Suprapubic skin (tissue), 4 donors: ENCODE measurements at regions not wholly inside any gene's neighbourhood (a gene's known extent, or its start where the extent isn't known, plus 50 kb on each side); places are given as distances from the start of the nearest gene placed in this dataset.

Experiments used
- DNase-seq, 2 donors: peaks; one replicate each; pipeline ENCODE4 v3.0.0-alpha.2; 2019; ENCODE audit warnings: low spot score in 2 of 2
- H3K27ac ChIP-seq: fragments of 200-600 bp; sonication (generic); one replicate; pipeline ENCODE4 v1.5.1; 2019
- H3K27me3 ChIP-seq: fragments of 200-600 bp; sonication (generic); one replicate; pipeline ENCODE4 v1.5.1; 2019
- H3K36me3 ChIP-seq: fragments of 200-600 bp; sonication (generic); one replicate; pipeline ENCODE4 v1.5.1; 2019
- H3K4me1 ChIP-seq: fragments of 200-600 bp; sonication (generic); one replicate; pipeline ENCODE4 v1.5.1; 2019
- H3K4me3 ChIP-seq: fragments of 200-600 bp; sonication (generic); one replicate; pipeline ENCODE4 v1.5.1; 2019; ENCODE audit warnings: mild to moderate bottlenecking
- H3K9me3 ChIP-seq: fragments of 200-600 bp; sonication (generic); one replicate; pipeline ENCODE4 v1.5.1; 2019
- CTCF ChIP-seq, 2 donors: fragments of 200-600 bp in 1 of 2; fragments of 450-650 bp in 1 of 2; sonication (generic) in 1 of 2; IDR thresholded peaks; one replicate each; pipeline ENCODE4 v1.5.1; 2016 to 2019; ENCODE audit warnings: antibody characterized with exemption in 2 of 2, mild to moderate bottlenecking in 1 of 2, moderate library complexity in 1 of 2
- EP300 ChIP-seq: sonication (generic); formaldehyde crosslinking; IDR thresholded peaks from one replicate; pipeline ENCODE4 v1.6.1; 2017; ENCODE audit warnings: antibody characterized with exemption
- POLR2A ChIP-seq, 2 donors: fragments of 450-650 bp; IDR thresholded peaks; one replicate each; pipeline ENCODE4 v1.6.1; 2017; ENCODE audit warnings: antibody characterized with exemption in 2 of 2, mild to moderate bottlenecking in 2 of 2, moderate library complexity in 2 of 2
- POLR2AphosphoS5 ChIP-seq, 3 donors: sonication (generic); formaldehyde crosslinking; IDR thresholded peaks; one replicate each; pipeline ENCODE4 v1.6.1; 2017; ENCODE audit warnings: antibody characterized with exemption in 3 of 3
- WGBS: methylation state at CpG from one replicate; pipeline ENCODE4 v1.1.5; 2018; 5-methylcytosine and 5-hydroxymethylcytosine counted together

GRCh38 chr5:3801967-3802366 is 206.3 kb downstream of the IRX1 start:
- no peak for TF ChIP-seq POLR2AphosphoS5 (IDR thresholded peaks at IDR 0.05)
- no peak for TF ChIP-seq POLR2A (IDR thresholded peaks at IDR 0.05)
- no peak for TF ChIP-seq EP300
- no peak for TF ChIP-seq CTCF (IDR thresholded peaks at IDR 0.05)
- Histone ChIP-seq H3K4me1 (no peaks in the 10 kb centered on the region), H3K9me3 (no peaks in the 10 kb centered on the region), H3K36me3 (no peaks in the 10 kb centered on the region), H3K27me3 (no peaks in the 10 kb centered on the region), H3K27ac (no peak overlapping the region), H3K4me3 (no peak overlapping the region)
- 93% methylated on average over 2 of the region's 2 CpGs for WGBS
- no peak for DNase-seq

DNA sequence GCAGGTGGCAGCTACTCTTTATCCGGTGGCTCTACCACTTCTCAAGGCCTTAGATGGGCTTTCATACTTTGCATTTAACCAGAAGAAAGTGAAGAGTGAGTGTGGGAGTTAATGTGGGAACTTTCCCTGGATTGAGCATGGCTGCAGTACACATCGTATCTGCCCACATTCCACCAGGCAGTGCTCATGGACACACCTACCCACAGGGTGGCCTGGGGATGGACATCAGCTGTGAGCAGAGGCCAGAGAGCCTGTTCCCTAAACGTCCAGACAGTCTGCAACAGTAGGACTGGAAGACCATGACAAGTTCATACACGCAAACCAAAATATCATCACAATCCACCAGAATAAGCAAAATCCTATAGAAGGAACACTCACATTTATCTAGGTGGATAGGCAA is 213.8 kb downstream of the IRX1 start:
- TF ChIP-seq POLR2A (IDR thresholded peaks at IDR 0.05), result no peak
- no peak for TF ChIP-seq CTCF (IDR thresholded peaks at IDR 0.05)
- TF ChIP-seq EP300, result no peak
- no peak for TF ChIP-seq POLR2AphosphoS5 (IDR thresholded peaks at IDR 0.05)
- WGBS, result 79% methylated on average over 4 of the region's 4 CpGs
- DNase-seq, result no peak

GRCh38 chr5:3811116-3811515 is 215.5 kb downstream of the IRX1 start:
- Histone ChIP-seq H3K4me1 (no peaks in the 10 kb centered on the region), H3K27me3 (no peaks in the 10 kb centered on the region), H3K27ac (no peak overlapping the region), H3K4me3 (no peak overlapping the region), H3K9me3 (no peaks in the 10 kb centered on the region), H3K36me3 (no peaks in the 10 kb centered on the region)
- 75% methylated on average over 1 of the region's 1 CpG for WGBS
- no peak for DNase-seq
- TF ChIP-seq EP300 (no peak), CTCF (IDR thresholded peaks at IDR 0.05) (no peak), POLR2AphosphoS5 (IDR thresholded peaks at IDR 0.05) (no peak), POLR2A (IDR thresholded peaks at IDR 0.05) (no peak)

More for the DNA sequence above, 213.8 kb downstream of the IRX1 start:
- no peaks in the 10 kb centered on the region for H3K4me1 ChIP-seq
- H3K27ac ChIP-seq, result no peak overlapping the region
- no peaks in the 10 kb centered on the region for H3K9me3 ChIP-seq
- no peak overlapping the region for H3K4me3 ChIP-seq
- no peaks in the 10 kb centered on the region for H3K36me3 ChIP-seq
- H3K27me3 ChIP-seq, result no peaks in the 10 kb centered on the region

DNA sequence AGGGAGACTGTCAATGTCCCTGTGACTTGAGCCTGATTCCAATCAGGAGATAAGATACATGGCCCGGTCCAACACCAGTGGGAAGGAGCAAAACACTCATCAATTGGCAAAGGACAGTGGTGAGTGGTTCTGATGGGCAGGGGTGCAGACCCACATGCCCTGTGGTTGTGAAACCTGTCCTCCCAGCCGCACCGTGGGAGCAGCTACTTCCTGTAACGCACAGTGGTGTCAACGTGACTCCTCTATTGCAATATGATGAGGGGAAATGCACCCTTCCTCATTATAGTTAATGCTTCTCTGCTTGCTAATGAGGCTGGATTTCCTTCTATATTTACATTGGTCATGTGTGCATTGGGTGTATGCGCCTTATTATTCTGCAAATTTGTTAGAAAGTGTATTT is 223.0 kb downstream of the IRX1 start:
- H3K4me1 ChIP-seq, result no peaks in the 10 kb centered on the region
- no peak overlapping the region for H3K27ac ChIP-seq
- H3K36me3 ChIP-seq, result no peaks in the 10 kb centered on the region
- no peaks in the 10 kb centered on the region for H3K27me3 ChIP-seq
- no peaks in the 10 kb centered on the region for H3K9me3 ChIP-seq
- H3K4me3 ChIP-seq, result no peak overlapping the region
- WGBS, result 81% methylated on average over 6 of the region's 6 CpGs
- DNase-seq, result no peak
- TF ChIP-seq POLR2A (IDR thresholded peaks at IDR 0.05), result no peak
- no peak for TF ChIP-seq CTCF (IDR thresholded peaks at IDR 0.05)
- no peak for TF ChIP-seq POLR2AphosphoS5 (IDR thresholded peaks at IDR 0.05)
- no peak for TF ChIP-seq EP300

DNA sequence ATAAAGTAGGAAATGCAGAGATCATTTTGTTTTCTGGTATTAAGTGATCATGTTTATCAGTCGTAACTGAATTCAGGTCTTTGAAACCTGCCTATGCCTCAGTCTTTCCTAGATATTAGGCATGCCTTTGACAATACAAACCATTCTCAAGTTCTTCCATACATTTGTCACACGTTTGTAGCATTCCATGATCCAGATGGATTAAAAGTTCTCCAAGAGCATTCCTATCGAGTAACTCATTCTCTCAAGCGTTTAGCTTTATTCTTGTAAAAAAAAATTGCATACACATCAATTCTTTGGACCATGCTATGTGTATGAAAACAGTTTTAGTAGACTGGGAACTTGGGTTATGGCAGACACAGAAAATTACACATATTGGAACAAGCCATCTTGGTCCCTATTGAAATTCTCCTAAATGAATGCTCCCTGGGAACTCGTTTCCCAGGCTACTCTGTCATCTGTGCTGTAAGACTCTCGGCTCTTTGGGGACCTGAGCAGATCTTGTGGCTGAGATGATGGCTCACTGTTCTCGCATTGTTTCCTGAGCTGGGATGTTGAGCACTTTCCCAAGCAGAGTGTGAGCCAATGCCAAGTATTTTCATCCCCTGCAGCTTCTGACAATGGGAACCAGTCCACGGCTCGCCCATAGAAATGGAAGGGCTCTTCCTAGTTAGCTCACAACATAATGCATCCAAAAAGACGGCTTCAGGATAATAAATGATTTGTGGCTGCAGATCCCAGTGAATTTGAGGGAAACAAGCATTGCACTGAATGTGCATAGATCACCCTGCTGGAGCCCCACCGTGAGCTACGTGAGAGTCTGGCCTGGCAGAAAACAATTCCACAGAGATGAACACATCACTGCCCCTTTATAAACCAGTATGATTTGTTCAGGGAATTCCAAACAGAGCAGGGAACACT is 230.2 kb downstream of the IRX1 start:
- Histone ChIP-seq H3K36me3 (no peaks in the 10 kb centered on the region), H3K27ac (no peak overlapping the region), H3K9me3 (no peaks in the 10 kb centered on the region), H3K27me3 (no peaks in the 10 kb centered on the region), H3K4me1 (no peaks in the 10 kb centered on the region), H3K4me3 (no peak overlapping the region)
- WGBS, result 43% methylated on average over 12 of the region's 12 CpGs
- no peak for DNase-seq
- TF ChIP-seq POLR2A (IDR thresholded peaks at IDR 0.05), result no peak
